ENCODE measurements at regions not wholly inside any gene's neighbourhood (a gene's known extent, or its start where the extent isn't known, plus 50 kb on each side); places are given as distances from the start of the nearest gene placed in this dataset.

DNA sequence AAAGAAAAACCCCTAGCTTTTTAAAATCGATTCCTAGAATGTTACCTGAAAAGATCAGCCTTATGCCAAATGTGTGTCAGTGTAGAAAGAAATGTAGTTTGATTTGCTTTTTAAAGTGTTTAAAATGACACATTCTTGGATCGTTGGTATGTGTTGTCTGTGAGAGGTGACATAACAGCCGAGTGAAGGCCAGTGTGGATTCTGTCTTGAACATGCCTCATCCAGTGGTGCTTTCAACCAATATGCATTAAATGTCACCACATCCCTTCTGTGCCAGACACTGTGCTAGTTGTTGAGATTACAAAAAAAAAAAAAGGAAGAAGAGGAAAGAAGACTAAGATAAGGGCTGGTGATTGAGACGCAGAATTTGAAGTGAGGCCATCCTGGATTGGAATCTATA is 994.2 kb upstream of the TENM3 start:
- DNase-seq (ENCODE audit: low read depth in 2 of 2): no peak

GRCh38 chr4:181254771-181255170 is 988.4 kb upstream of the TENM3 start:
- DNase-seq (ENCODE audit: low read depth in 2 of 2): no peak

DNA sequence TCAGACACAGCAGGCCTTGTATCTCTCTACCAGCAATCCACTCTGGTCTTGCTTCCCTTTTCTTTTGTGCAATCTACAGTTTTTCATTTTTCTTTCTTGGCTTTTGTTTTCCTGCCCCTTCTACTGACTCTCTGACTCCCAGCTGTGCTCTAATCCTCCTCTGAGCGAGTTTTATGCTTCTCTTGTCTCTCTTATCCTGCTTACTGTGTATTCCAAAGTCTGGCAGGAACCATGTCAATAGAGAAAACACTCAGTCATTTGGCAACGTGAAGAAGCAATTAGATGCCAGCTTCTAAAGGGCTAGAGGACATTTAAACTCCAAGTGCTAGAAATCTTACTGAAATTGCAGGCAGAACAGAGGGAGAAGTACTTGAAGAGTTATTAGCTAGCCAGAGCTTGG is 984.6 kb upstream of the TENM3 start:
- no peak for DNase-seq (ENCODE audit: low read depth in 2 of 2)

- DNase-seq (ENCODE audit: low read depth in 2 of 2): no peak
These were observed 984.0 kb upstream of the TENM3 start for GRCh38 chr4:181259081-181259709.

DNA sequence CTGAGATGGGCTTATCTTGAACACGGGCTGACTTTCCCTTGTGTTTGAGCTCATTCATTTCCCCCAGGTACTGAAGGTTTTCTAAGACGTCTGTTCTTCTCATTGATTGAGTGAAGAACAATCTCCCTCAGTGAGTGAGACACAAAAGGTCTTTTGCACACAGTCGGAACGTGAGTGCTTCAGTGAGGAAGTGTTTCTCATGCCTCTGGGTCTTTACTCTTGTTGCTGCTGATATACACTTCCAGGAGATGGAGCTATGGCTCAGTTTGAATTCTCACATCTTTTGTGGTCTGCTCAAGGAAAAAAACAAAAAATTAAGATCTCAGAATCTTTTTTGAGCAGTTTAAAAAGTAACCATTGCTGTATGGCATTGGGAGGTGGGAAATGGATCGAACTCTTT is 981.9 kb upstream of the TENM3 start:
- DNase-seq (ENCODE audit: low read depth in 2 of 2): no peak

- DNase-seq (ENCODE audit: low read depth in 2 of 2): no peak
These were observed 978.3 kb upstream of the TENM3 start for GRCh38 chr4:181264893-181265292.

DNA sequence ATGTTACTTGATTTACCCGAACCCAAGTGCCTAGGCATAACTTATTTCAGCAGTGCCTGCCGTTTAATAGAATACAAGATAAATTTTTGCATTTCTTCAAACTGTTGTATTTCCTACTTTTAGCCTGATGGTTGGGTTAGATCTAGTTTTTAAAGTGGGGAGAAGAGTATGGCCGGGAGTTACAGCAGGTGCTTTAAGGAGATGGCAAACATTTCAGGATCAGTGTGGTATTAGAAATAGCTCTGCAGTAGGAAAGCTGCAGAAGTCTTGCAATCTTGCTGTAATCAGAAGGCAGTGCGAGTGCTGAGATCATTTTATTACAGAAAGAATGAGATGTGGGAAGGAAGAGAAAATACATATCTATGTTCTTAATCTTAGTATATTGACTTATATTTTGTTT is 977.8 kb upstream of the TENM3 start:
- no peak for DNase-seq (ENCODE audit: low read depth in 2 of 2)

DNA sequence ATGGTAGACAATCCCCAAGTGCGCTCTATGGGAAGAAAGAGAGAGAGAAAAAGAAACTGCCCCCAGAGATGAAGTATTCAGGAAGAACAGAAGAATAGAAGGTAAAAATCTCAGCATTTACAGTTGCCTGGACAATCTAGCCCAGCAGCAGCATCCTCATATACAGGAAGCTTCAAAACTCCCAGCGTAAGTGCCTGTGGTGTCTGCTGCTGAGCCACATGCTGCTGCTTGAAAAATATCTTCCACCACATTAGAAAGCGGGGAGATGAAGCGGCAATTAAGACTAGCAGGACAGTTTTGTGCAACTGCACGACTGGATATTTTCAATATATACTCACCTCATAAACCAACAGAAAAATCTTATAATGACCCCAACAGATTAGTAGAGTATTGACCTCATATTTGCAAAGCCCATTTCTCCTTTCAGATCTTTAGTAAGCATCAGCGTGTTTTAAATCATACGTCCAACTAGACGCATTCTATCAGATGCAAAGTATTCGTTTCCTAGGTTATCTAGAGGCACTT is 972.0 kb upstream of the TENM3 start:
- DNase-seq (ENCODE audit: low read depth in 2 of 2): no peak

DNA sequence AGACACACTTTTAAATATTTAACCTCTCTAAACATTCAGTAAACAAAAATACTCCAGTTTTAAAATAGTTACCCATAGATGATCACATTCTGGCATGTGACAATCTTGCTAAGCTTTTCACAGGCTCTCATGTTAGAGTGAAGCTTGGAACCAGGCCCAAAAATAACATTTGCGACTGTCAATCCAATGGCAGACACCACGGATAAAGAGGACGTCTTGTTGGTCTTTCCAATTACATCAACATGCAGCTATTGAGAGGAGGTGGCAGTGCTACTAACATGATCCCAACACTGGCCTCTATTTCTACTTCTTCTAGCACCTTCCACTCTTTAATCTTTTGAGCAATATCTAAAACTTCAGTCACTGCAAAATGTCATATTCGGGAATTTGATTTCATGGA is 970.8 kb upstream of the TENM3 start:
- no peak for DNase-seq (ENCODE audit: low read depth in 2 of 2)

- no peak for DNase-seq (ENCODE audit: low read depth in 2 of 2)
These were observed 964.3 kb upstream of the TENM3 start for GRCh38 chr4:181278941-181279340.

- DNase-seq (ENCODE audit: low read depth in 2 of 2): no peak
These were observed 961.8 kb upstream of the TENM3 start for GRCh38 chr4:181281451-181281850.

DNA sequence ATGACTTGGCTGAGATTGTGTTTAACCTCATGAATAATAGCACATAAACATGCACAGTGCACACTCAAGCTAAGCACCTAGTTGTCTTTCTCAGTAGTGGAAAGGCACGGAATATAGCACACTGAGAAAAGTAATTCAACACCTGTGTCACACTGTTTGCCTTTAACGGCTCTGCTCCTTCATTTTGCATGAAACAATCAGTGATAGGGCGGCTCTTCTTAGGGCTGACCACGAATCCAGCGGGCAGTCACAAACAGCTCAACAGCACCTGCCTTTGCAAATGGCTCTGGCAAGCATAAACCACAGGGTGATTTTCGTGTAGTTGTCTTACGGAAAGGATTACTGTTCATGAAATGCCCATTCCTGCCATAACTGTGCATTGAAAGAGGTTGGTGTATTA is 954.0 kb upstream of the TENM3 start:
- no peak for DNase-seq (ENCODE audit: low read depth in 2 of 2)

DNA sequence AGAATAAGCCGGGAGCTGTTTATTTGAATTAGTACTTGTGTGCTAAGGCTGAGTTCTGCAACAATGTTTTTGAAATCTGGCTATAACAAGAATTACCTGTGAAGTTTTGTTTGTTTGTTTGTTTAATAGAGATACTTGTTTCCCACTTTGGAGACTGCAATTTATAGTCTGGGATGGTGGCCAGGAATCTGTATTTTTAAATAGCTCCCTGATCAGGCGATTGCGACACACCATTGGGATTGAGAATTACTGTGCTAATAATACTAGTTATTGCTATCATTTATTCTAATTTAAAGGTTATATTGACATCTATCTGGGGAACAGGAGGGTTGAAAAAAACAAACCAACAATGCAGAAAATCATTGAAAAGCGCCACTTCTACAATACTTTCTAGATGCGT is 951.6 kb upstream of the TENM3 start:
- DNase-seq (ENCODE audit: low read depth in 2 of 2): no peak

DNA sequence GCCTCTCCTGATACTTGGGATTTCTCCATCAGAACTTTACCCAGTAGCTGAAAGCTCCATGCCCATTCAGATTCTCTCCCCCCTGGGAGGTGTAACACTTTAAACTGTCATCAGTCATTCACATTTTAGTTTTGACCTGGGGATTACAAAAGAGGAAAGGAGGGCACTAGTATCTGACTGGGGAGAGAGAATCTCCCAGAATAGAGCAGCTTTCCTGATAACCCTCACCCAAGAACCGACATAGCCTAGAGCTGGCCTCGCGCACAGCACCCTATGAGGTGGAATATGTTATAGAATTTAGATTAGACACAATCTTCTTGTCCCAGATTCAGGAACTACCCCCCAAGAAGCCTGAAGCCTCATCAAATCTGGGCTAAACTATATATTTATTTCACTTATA is 950.2 kb upstream of the TENM3 start:
- no peak for DNase-seq (ENCODE audit: low read depth in 2 of 2)

- DNase-seq (ENCODE audit: low read depth in 2 of 2): no peak
These were observed 949.7 kb upstream of the TENM3 start for GRCh38 chr4:181293541-181293940.

DNA sequence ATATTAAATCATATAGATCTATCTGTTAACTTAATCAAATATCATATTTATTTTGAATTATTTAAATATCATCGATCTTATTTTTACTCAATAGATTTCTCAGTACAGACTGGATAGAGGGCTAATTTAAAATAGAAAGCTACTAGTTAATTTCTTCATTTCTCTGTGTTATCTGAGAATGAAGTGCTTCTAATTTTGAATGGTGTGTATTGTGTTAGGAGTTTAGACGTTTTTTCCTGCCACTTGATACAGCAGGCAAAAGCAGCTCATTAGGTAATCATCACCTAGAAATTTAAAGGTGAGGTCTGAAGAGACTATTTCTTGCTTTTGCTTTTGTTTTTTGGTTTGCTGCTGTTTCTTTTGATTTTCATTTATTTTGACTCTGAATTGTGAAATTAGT is 948.8 kb upstream of the TENM3 start:
- no peak for DNase-seq (ENCODE audit: low read depth in 2 of 2)

GRCh38 chr4:181301735-181302710 is 941.2 kb upstream of the TENM3 start:
- DNase-seq (ENCODE audit: low read depth in 2 of 2): no peak

DNA sequence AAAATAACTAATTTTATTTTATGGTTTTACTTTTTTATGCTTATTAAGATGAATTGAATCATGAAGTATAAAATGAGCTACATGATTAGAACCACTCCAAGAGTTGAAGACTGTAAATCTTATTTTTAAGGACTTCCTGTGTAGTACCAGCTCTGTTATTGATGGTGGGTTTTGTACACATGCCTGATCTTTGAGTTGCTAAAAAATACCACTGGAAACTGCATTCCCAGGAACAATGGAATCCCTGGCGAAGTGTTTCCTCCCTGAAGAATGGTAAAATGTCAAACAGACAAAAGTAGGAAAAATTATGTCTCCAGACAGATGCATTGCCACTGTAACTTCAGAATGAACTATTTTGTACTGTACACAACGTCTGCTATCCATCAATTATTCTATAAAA is 935.4 kb upstream of the TENM3 start:
- DNase-seq (ENCODE audit: low read depth in 2 of 2): no peak

- no peak for DNase-seq (ENCODE audit: low read depth in 2 of 2)
These were observed 934.5 kb upstream of the TENM3 start for GRCh38 chr4:181308476-181309312.

DNA sequence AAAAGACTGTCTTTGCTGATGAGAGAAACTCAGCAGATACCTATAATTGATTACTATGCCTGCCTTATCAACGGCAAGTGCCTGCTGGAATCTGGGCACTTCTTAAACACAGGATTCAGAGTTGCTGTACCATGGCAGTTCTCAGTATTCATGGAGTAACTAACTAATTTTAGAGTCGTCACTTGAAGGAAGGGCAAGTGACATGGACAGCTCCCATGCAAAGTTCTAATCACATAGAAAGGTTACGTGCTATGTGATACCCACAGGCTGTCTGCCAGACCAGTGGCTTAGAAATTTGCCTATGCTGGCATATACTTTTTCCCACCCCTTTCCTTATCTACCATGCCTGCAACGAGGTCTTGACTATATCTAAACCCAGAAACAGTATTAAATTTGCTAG is 931.1 kb upstream of the TENM3 start:
- no peak for DNase-seq (ENCODE audit: low read depth in 2 of 2)

GRCh38 chr4:181319629-181320028 is 923.6 kb upstream of the TENM3 start:
- DNase-seq (ENCODE audit: low read depth in 2 of 2): no peak

GRCh38 chr4:181323061-181323460 is 920.1 kb upstream of the TENM3 start:
- DNase-seq (ENCODE audit: low read depth in 2 of 2): no peak
